Progenitor cell of endocrine pancreas (in vitro differentiated cells): ENCODE measurements at regions not wholly inside any gene's neighbourhood (a gene's known extent, or its start where the extent isn't known, plus 50 kb on each side); places are given as distances from the start of the nearest gene placed in this dataset.
A peak's percentile ranks its signal among the peaks of the same experiment; 100 is the strongest.

ENCODE experiments used
- DNase-seq: peaks from one replicate; pipeline ENCODE4 v3.0.0; 2021; ENCODE audit warnings: low spot score; ENCODE audit not compliant: unreplicated experiment
- H3K27ac Mint-ChIP-seq: 2 replicates; pipeline ENCODE4 v1.8.0; 2021; ENCODE audit warnings: mild to moderate bottlenecking, moderate library complexity, mixed read lengths
- H3K27me3 Mint-ChIP-seq: 2 replicates; pipeline ENCODE4 v1.8.0; 2021; ENCODE audit warnings: mixed read lengths
- H3K36me3 Mint-ChIP-seq: 2 replicates; pipeline ENCODE4 v1.8.0; 2022; ENCODE audit warnings: mixed read lengths; ENCODE audit not compliant: insufficient read depth
- H3K4me1 Mint-ChIP-seq: 2 replicates; pipeline ENCODE4 v1.8.0; 2021; ENCODE audit warnings: low read depth, mixed read lengths
- H3K4me3 Mint-ChIP-seq: 2 replicates; pipeline ENCODE4 v1.8.0; 2021; ENCODE audit warnings: low read depth, mild to moderate bottlenecking, moderate library complexity, mixed read lengths
- H3K9me3 Mint-ChIP-seq: 2 replicates; pipeline ENCODE4 v1.8.0; 2021; ENCODE audit warnings: low read depth, mixed read lengths
- TF ChIP-seq, protein P1 (sequence below): fragments of 200-600 bp; sonication (generic); IDR thresholded peaks from one replicate; pipeline ENCODE4 v1.5.0; 2021; ENCODE audit warnings: antibody characterized with exemption, mild to moderate bottlenecking; ENCODE audit not compliant: unreplicated experiment

DNA sequence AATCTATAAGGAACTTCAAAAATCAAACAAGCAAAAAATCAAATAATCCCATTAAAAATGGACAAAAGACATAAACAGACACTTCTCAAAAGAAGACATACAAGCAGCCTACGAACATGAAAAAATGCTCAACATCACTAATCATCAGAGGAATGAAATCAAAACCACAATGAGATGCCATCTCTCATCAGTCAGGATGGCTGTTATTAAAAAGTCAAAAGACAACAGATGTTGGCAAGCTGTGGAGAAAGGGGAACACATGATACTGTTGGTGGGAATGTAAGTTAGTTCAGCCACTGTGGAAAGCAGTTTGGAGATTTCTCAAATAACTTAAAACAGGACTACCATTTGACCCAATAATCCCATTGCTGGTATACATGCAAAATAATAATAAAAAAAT lies 226.4 kb downstream of the S1PR1 start:
- no peak overlapping the region for H3K4me3 Mint-ChIP-seq
- no peak overlapping the region for H3K27ac Mint-ChIP-seq
- TF ChIP-seq, protein P1, sequence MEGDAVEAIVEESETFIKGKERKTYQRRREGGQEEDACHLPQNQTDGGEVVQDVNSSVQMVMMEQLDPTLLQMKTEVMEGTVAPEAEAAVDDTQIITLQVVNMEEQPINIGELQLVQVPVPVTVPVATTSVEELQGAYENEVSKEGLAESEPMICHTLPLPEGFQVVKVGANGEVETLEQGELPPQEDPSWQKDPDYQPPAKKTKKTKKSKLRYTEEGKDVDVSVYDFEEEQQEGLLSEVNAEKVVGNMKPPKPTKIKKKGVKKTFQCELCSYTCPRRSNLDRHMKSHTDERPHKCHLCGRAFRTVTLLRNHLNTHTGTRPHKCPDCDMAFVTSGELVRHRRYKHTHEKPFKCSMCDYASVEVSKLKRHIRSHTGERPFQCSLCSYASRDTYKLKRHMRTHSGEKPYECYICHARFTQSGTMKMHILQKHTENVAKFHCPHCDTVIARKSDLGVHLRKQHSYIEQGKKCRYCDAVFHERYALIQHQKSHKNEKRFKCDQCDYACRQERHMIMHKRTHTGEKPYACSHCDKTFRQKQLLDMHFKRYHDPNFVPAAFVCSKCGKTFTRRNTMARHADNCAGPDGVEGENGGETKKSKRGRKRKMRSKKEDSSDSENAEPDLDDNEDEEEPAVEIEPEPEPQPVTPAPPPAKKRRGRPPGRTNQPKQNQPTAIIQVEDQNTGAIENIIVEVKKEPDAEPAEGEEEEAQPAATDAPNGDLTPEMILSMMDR = no peak
- DNase-seq = no peak
- H3K4me1 Mint-ChIP-seq = no peaks in the 10 kb centered on the region
- peaks cover 8% of the 10 kb centered on the region for H3K9me3 Mint-ChIP-seq
- no peaks in the 10 kb centered on the region for H3K27me3 Mint-ChIP-seq
- H3K36me3 Mint-ChIP-seq = no peaks in the 10 kb centered on the region

DNA sequence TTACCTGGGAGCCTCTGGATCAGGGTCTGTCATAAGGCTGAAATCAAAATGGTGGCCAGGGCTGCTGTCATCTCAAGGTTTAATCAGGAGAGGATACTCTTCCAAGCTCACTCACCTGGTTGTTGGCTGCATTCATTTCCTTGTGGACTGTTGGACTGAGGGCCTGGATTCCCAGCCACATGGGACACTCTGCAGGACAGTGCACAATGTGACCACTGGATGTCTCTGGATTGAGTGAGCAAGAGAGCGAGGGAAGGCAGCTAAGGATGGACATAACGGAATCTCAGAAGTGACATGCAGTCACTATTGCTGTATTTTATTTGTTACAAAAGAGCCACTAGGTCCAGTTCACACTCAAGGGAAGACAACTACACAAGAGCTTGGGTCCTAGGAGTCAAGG lies 229.1 kb downstream of the S1PR1 start:
- TF ChIP-seq, protein P1 = no peak

GRCh38 chr1:101474039-101474665 lies 237.3 kb downstream of the S1PR1 start:
- no peak overlapping the region for H3K27ac Mint-ChIP-seq
- no peak overlapping the region for H3K4me3 Mint-ChIP-seq
- no peak for DNase-seq
- no peaks in the 10 kb centered on the region for H3K27me3 Mint-ChIP-seq
- H3K36me3 Mint-ChIP-seq = no peaks in the 10 kb centered on the region
- no peaks in the 10 kb centered on the region for H3K4me1 Mint-ChIP-seq
- TF ChIP-seq, protein P1 = peak; percentile 49
- peaks cover 4% of the 10 kb centered on the region for H3K9me3 Mint-ChIP-seq

More for the DNA sequence above, 229.1 kb downstream of the S1PR1 start:
- no peak for DNase-seq
- Mint-ChIP-seq H3K36me3 (no peaks in the 10 kb centered on the region), H3K27me3 (no peaks in the 10 kb centered on the region), H3K9me3 (peaks cover 8% of the 10 kb centered on the region), H3K4me3 (no peak overlapping the region), H3K27ac (no peak overlapping the region), H3K4me1 (no peaks in the 10 kb centered on the region)

- TF ChIP-seq, protein P1 = no peak
- DNase-seq = no peak
- Mint-ChIP-seq H3K9me3 (peaks cover 1% of the 10 kb centered on the region), H3K36me3 (no peaks in the 10 kb centered on the region), H3K4me3 (no peak overlapping the region), H3K27ac (no peak overlapping the region), H3K4me1 (no peaks in the 10 kb centered on the region), H3K27me3 (no peaks in the 10 kb centered on the region)
Measured at GRCh38 chr1:101476541-101476940, 239.7 kb downstream of the S1PR1 start.

DNA sequence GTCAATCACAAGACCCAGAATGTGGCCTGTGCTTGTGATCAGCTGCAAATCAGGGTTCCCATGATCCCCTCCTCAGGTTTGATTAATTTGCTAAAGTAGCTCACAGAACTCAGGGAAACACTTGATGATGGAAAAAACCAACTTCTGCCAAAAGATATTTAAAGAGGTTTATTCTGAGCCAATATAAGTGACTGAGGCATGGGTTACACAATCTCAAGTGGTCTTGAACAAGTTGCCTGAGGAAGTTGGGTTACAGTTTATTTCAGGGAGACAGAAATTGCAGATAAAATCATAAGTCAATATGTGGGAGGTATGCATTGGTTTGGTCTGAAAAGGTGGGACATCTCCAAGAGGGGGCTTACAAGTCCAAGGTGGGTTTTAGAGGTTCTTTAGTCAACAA lies 243.1 kb downstream of the S1PR1 start:
- H3K27me3 Mint-ChIP-seq = no peaks in the 10 kb centered on the region
- peaks cover 2% of the 10 kb centered on the region for H3K4me1 Mint-ChIP-seq
- TF ChIP-seq, protein P1 = no peak
- H3K36me3 Mint-ChIP-seq = no peaks in the 10 kb centered on the region
- no peak overlapping the region for H3K4me3 Mint-ChIP-seq
- no peak overlapping the region for H3K27ac Mint-ChIP-seq
- DNase-seq = no peak
- H3K9me3 Mint-ChIP-seq = no peaks in the 10 kb centered on the region
